RPMI7951 (cell line): ENCODE measurements at regions not wholly inside any gene's neighbourhood (a gene's known extent, or its start where the extent isn't known, plus 50 kb on each side); places are given as distances from the start of the nearest gene placed in this dataset.
"Not testable (repeated sequence)": the region's sequence is repeated elsewhere in the genome, so short reads cannot be mapped to it uniquely, and the experiment has no call there.

Experiments used
- DNase-seq: peaks from one replicate; pipeline ENCODE4 v3.0.0-alpha.2; 2012; ENCODE audit warnings: low read depth

GRCh38 chr2:123597988-123598387, 427.1 kb upstream of the CNTNAP5 start:
- no peak for DNase-seq

- DNase-seq: no peak
Observed at GRCh38 chr2:123606631-123607030, 418.5 kb upstream of the CNTNAP5 start.

GRCh38 chr2:123609077-123609476, 416.0 kb upstream of the CNTNAP5 start:
- DNase-seq: no peak

- DNase-seq: no peak
Observed at GRCh38 chr2:123614596-123614995, 410.5 kb upstream of the CNTNAP5 start.

GRCh38 chr2:123618642-123619041, 406.4 kb upstream of the CNTNAP5 start:
- DNase-seq: not testable (repeated sequence)

GRCh38 chr2:123624816-123625215, 400.3 kb upstream of the CNTNAP5 start:
- DNase-seq: no peak

GRCh38 chr2:123636232-123636631, 388.9 kb upstream of the CNTNAP5 start:
- DNase-seq: no peak

- DNase-seq: no peak
Observed at GRCh38 chr2:123640685-123641335, 384.3 kb upstream of the CNTNAP5 start.

- no peak for DNase-seq
Observed at GRCh38 chr2:123644053-123644452, 381.0 kb upstream of the CNTNAP5 start.

- DNase-seq: no peak
Observed at GRCh38 chr2:123648016-123648415, 377.1 kb upstream of the CNTNAP5 start.

GRCh38 chr2:123648956-123649355, 376.1 kb upstream of the CNTNAP5 start:
- DNase-seq: no peak

GRCh38 chr2:123651151-123651550, 373.9 kb upstream of the CNTNAP5 start:
- DNase-seq: no peak

- no peak for DNase-seq
Observed at GRCh38 chr2:123652320-123652719, 372.8 kb upstream of the CNTNAP5 start.

- DNase-seq: no peak
Observed at GRCh38 chr2:123656590-123656989, 368.5 kb upstream of the CNTNAP5 start.

- no peak for DNase-seq
Observed at GRCh38 chr2:123659120-123659519, 366.0 kb upstream of the CNTNAP5 start.

GRCh38 chr2:123670286-123670685, 354.8 kb upstream of the CNTNAP5 start:
- DNase-seq: no peak

- not testable (repeated sequence) for DNase-seq
Observed at GRCh38 chr2:123683797-123684196, 341.3 kb upstream of the CNTNAP5 start.

GRCh38 chr2:123687064-123687463, 338.0 kb upstream of the CNTNAP5 start:
- DNase-seq: no peak

GRCh38 chr2:123688231-123688940, 336.7 kb upstream of the CNTNAP5 start:
- DNase-seq: no peak

- DNase-seq: no peak
Observed at GRCh38 chr2:123692121-123692520, 333.0 kb upstream of the CNTNAP5 start.

GRCh38 chr2:123693836-123694235, 331.3 kb upstream of the CNTNAP5 start:
- no peak for DNase-seq

GRCh38 chr2:123695426-123695825, 329.7 kb upstream of the CNTNAP5 start:
- no peak for DNase-seq

GRCh38 chr2:123696021-123696420, 329.1 kb upstream of the CNTNAP5 start:
- DNase-seq: no peak
